ENCODE measurements at regions not wholly inside any gene's neighbourhood (a gene's known extent, or its start where the extent isn't known, plus 50 kb on each side); places are given as distances from the start of the nearest gene placed in this dataset.
"Not testable (repeated sequence)": the region's sequence is repeated elsewhere in the genome, so short reads cannot be mapped to it uniquely, and the experiment has no call there.

- DNase-seq (no peak), ATAC-seq (no peak)
- ChIA-PET POLR2A (no interaction called here), CTCF (no interaction called here)
- Mint-ChIP-seq H3K4me3 (no peak overlapping the region), H3K27ac (no peak overlapping the region), H3K36me3 (ENCODE audit: low read depth) (no peaks in the 10 kb centered on the region), H3K27me3 (no peaks in the 10 kb centered on the region), H3K4me1 (no peaks in the 10 kb centered on the region), H3K9me3 (ENCODE audit: low read depth) (peaks cover 12% of the 10 kb centered on the region)
- intact Hi-C loops (cut with DNase I, micrococcal nuclease) = no loop called here
Measured at GRCh38 chr4:64807821-64808220, 398.6 kb upstream of the TECRL start.

- H3K4me1 Mint-ChIP-seq = no peaks in the 10 kb centered on the region
- no peaks in the 10 kb centered on the region for H3K27me3 Mint-ChIP-seq
- no peak overlapping the region for H3K27ac Mint-ChIP-seq
- ATAC-seq (no peak), DNase-seq (no peak)
- CTCF ChIA-PET = no interaction called here
- H3K9me3 Mint-ChIP-seq (ENCODE audit: low read depth) = peaks cover 19% of the 10 kb centered on the region
- intact Hi-C loops (cut with DNase I, micrococcal nuclease) = no loop called here
- no peaks in the 10 kb centered on the region for H3K36me3 Mint-ChIP-seq (ENCODE audit: low read depth)
- H3K4me3 Mint-ChIP-seq = no peak overlapping the region
- POLR2A ChIA-PET = no interaction called here
Measured at GRCh38 chr4:64799751-64800150, 390.5 kb upstream of the TECRL start.

- ATAC-seq; DNase-seq; intact Hi-C loops (cut with DNase I, micrococcal nuclease); H3K4me3 Mint-ChIP-seq; H3K4me1 Mint-ChIP-seq; H3K36me3 Mint-ChIP-seq (ENCODE audit: low read depth); CTCF ChIA-PET; H3K27ac Mint-ChIP-seq; H3K27me3 Mint-ChIP-seq; POLR2A ChIA-PET: not testable (repeated sequence)
- H3K9me3 Mint-ChIP-seq (ENCODE audit: low read depth) = peaks cover 11% of the 10 kb centered on the region
Measured at GRCh38 chr4:64798828-64799227, 389.6 kb upstream of the TECRL start.

GRCh38 chr4:64796581-64796980 is 387.3 kb upstream of the TECRL start:
- intact Hi-C loops (cut with DNase I, micrococcal nuclease) = no loop called here
- Mint-ChIP-seq H3K36me3 (ENCODE audit: low read depth) (no peaks in the 10 kb centered on the region), H3K27me3 (no peaks in the 10 kb centered on the region), H3K27ac (no peak overlapping the region), H3K9me3 (ENCODE audit: low read depth) (peaks cover 5% of the 10 kb centered on the region), H3K4me3 (no peak overlapping the region), H3K4me1 (no peaks in the 10 kb centered on the region)
- DNase-seq = no peak
- ChIA-PET CTCF (no interaction called here), POLR2A (no interaction called here)
- no peak for ATAC-seq

GRCh38 chr4:64784125-64784524 is 374.9 kb upstream of the TECRL start:
- intact Hi-C loops (cut with DNase I, micrococcal nuclease) = no loop called here
- DNase-seq = no peak
- ChIA-PET POLR2A (no interaction called here), CTCF (no interaction called here)
- no peak overlapping the region for H3K27ac Mint-ChIP-seq
- ATAC-seq = no peak
- H3K36me3 Mint-ChIP-seq (ENCODE audit: low read depth) = no peaks in the 10 kb centered on the region
- no peaks in the 10 kb centered on the region for H3K4me1 Mint-ChIP-seq
- no peaks in the 10 kb centered on the region for H3K9me3 Mint-ChIP-seq (ENCODE audit: low read depth)
- no peaks in the 10 kb centered on the region for H3K27me3 Mint-ChIP-seq
- no peak overlapping the region for H3K4me3 Mint-ChIP-seq

- intact Hi-C loops (cut with DNase I, micrococcal nuclease) = no loop called here
- Mint-ChIP-seq H3K4me3 (no peak overlapping the region), H3K27ac (no peak overlapping the region), H3K9me3 (ENCODE audit: low read depth) (no peaks in the 10 kb centered on the region), H3K27me3 (no peaks in the 10 kb centered on the region), H3K4me1 (no peaks in the 10 kb centered on the region), H3K36me3 (ENCODE audit: low read depth) (no peaks in the 10 kb centered on the region)
- POLR2A ChIA-PET = no interaction called here
- CTCF ChIA-PET = interaction anchor here (0.9 to 1.0 kb wide), 2 partner anchors 10 to 11 kb away, joined by 3 to 4 read pairs; no protein-coding TSS in a partner anchor
- ATAC-seq (no peak), DNase-seq (no peak)
Measured at GRCh38 chr4:64781737-64782326, 372.6 kb upstream of the TECRL start.

- no peaks in the 10 kb centered on the region for H3K36me3 Mint-ChIP-seq (ENCODE audit: low read depth)
Measured at GRCh38 chr4:64780664-64781063, 371.4 kb upstream of the TECRL start.

GRCh38 chr4:64777286-64777685 is 368.0 kb upstream of the TECRL start:
- no peaks in the 10 kb centered on the region for H3K36me3 Mint-ChIP-seq (ENCODE audit: low read depth)
- CTCF ChIA-PET = interaction anchor here (0.6 kb wide), 1 partner anchor 1427 kb away, joined by 4 read pairs; no protein-coding TSS in a partner anchor
- H3K4me1 Mint-ChIP-seq = no peaks in the 10 kb centered on the region
- no peak for DNase-seq
- no peak for ATAC-seq
- no peaks in the 10 kb centered on the region for H3K27me3 Mint-ChIP-seq
- no peak overlapping the region for H3K4me3 Mint-ChIP-seq
- POLR2A ChIA-PET = no interaction called here
- no peak overlapping the region for H3K27ac Mint-ChIP-seq
- intact Hi-C loops (cut with DNase I, micrococcal nuclease) = no loop called here
- no peaks in the 10 kb centered on the region for H3K9me3 Mint-ChIP-seq (ENCODE audit: low read depth)

More at GRCh38 chr4:64780664-64781063, 371.4 kb upstream of the TECRL start:
- Mint-ChIP-seq H3K27ac (no peak overlapping the region), H3K4me1 (no peaks in the 10 kb centered on the region), H3K9me3 (ENCODE audit: low read depth) (no peaks in the 10 kb centered on the region), H3K27me3 (no peaks in the 10 kb centered on the region), H3K4me3 (no peak overlapping the region)
- intact Hi-C loops (cut with DNase I, micrococcal nuclease) = no loop called here
- ATAC-seq = no peak
- POLR2A ChIA-PET = no interaction called here
- CTCF ChIA-PET = interaction anchor here (0.9 kb wide), 1 partner anchor 10 kb away, joined by 3 read pairs; no protein-coding TSS in a partner anchor
- DNase-seq = no peak

GRCh38 chr4:64776820-64777219 is 367.6 kb upstream of the TECRL start:
- no peaks in the 10 kb centered on the region for H3K27me3 Mint-ChIP-seq
- no peaks in the 10 kb centered on the region for H3K9me3 Mint-ChIP-seq (ENCODE audit: low read depth)
- no peaks in the 10 kb centered on the region for H3K36me3 Mint-ChIP-seq (ENCODE audit: low read depth)
- H3K4me1 Mint-ChIP-seq = no peaks in the 10 kb centered on the region
- ChIA-PET POLR2A (no interaction called here), CTCF (no interaction called here)
- DNase-seq = no peak
- no peak for ATAC-seq
- no peak overlapping the region for H3K27ac Mint-ChIP-seq
- intact Hi-C loops (cut with DNase I, micrococcal nuclease) = no loop called here
- H3K4me3 Mint-ChIP-seq = no peak overlapping the region

- H3K4me1 Mint-ChIP-seq = no peaks in the 10 kb centered on the region
- ChIA-PET CTCF (no interaction called here), POLR2A (no interaction called here)
- H3K27ac Mint-ChIP-seq = no peak overlapping the region
- intact Hi-C loops (cut with DNase I, micrococcal nuclease) = no loop called here
- no peak overlapping the region for H3K4me3 Mint-ChIP-seq
- ATAC-seq (no peak), DNase-seq (no peak)
- no peaks in the 10 kb centered on the region for H3K36me3 Mint-ChIP-seq (ENCODE audit: low read depth)
- H3K27me3 Mint-ChIP-seq = no peaks in the 10 kb centered on the region
- H3K9me3 Mint-ChIP-seq (ENCODE audit: low read depth) = no peaks in the 10 kb centered on the region
Measured at GRCh38 chr4:64774626-64775025, 365.4 kb upstream of the TECRL start.

GRCh38 chr4:64771149-64771548 is 361.9 kb upstream of the TECRL start:
- H3K4me1 Mint-ChIP-seq = no peaks in the 10 kb centered on the region
- no peaks in the 10 kb centered on the region for H3K36me3 Mint-ChIP-seq (ENCODE audit: low read depth)
- no peak overlapping the region for H3K27ac Mint-ChIP-seq
- CTCF ChIA-PET = interaction anchor here (1.1 kb wide), 1 partner anchor 10 kb away, joined by 3 read pairs; no protein-coding TSS in a partner anchor
- POLR2A ChIA-PET = no interaction called here
- ATAC-seq = no peak
- no peaks in the 10 kb centered on the region for H3K9me3 Mint-ChIP-seq (ENCODE audit: low read depth)
- no peak for DNase-seq
- intact Hi-C loops (cut with DNase I, micrococcal nuclease) = no loop called here
- H3K4me3 Mint-ChIP-seq = no peak overlapping the region
- no peaks in the 10 kb centered on the region for H3K27me3 Mint-ChIP-seq

GRCh38 chr4:64767547-64767946 is 358.3 kb upstream of the TECRL start:
- ChIA-PET CTCF (no interaction called here), POLR2A (no interaction called here)
- Mint-ChIP-seq H3K36me3 (ENCODE audit: low read depth) (no peaks in the 10 kb centered on the region), H3K4me1 (no peaks in the 10 kb centered on the region), H3K27me3 (no peaks in the 10 kb centered on the region), H3K4me3 (no peak overlapping the region), H3K27ac (no peak overlapping the region), H3K9me3 (ENCODE audit: low read depth) (no peaks in the 10 kb centered on the region)
- intact Hi-C loops (cut with DNase I, micrococcal nuclease) = no loop called here
- DNase-seq = no peak
- ATAC-seq = no peak

- ChIA-PET CTCF (no interaction called here), POLR2A (no interaction called here)
- DNase-seq = no peak
- no peaks in the 10 kb centered on the region for H3K36me3 Mint-ChIP-seq (ENCODE audit: low read depth)
- no peaks in the 10 kb centered on the region for H3K27me3 Mint-ChIP-seq
- H3K4me1 Mint-ChIP-seq = no peaks in the 10 kb centered on the region
- intact Hi-C loops (cut with DNase I, micrococcal nuclease) = no loop called here
- no peak for ATAC-seq
- no peak overlapping the region for H3K27ac Mint-ChIP-seq
- no peaks in the 10 kb centered on the region for H3K9me3 Mint-ChIP-seq (ENCODE audit: low read depth)
- H3K4me3 Mint-ChIP-seq = no peak overlapping the region
Measured at GRCh38 chr4:64766565-64766964, 357.3 kb upstream of the TECRL start.
